C4-2B (cell line): ENCODE measurements at regions not wholly inside any gene's neighbourhood (a gene's known extent, or its start where the extent isn't known, plus 50 kb on each side); places are given as distances from the start of the nearest gene placed in this dataset.

Experiments
- CTCF ChIP-seq: fragments of 450-650 bp; conservative IDR thresholded peaks from 2 replicates; pipeline ENCODE4 v1.5.1; 2017; ENCODE audit warnings: mild to moderate bottlenecking
- ZFX ChIP-seq: fragments of 450-650 bp; IDR thresholded peaks from 2 replicates; pipeline ENCODE4 v1.6.1; 2017

- TF ChIP-seq CTCF (no peak), ZFX (no peak)
Measured at GRCh38 chr16:52076801-52077201, 470.1 kb downstream of the TOX3 start.
